NCI-H2196 treated with DMSO at 0.1 percent for 48 hours (cell line): ENCODE measurements at regions not wholly inside any gene's neighbourhood (a gene's known extent, or its start where the extent isn't known, plus 50 kb on each side); places are given as distances from the start of the nearest gene placed in this dataset.
"Not testable (repeated sequence)": the region's sequence is repeated elsewhere in the genome, so short reads cannot be mapped to it uniquely, and the experiment has no call there.

Source experiments
- DNase-seq: peaks from one replicate; lab custom pipeline; 2025; ENCODE audit not compliant: unreplicated experiment; lab: John Stamatoyannopoulos, UW

DNA sequence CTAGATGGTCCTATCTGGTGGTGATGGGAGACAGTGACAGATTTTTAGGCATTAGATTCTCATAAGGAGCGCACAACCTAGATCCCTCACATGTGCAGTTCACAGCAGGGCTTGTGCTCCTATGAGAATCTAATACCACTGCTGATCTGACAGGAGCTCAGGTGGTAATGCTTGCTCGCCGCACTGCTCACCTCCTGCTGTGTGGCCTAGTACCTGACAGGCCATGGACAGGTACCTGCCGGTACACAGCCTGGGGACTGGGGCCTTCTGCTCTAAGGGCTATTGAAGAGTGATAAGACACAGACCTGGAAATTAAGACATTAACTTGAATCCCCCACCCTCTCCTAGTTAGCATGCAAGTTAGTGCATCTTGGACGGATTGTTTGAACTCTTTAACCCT, 64.4 kb downstream of the KLRB1 start:
- not testable (repeated sequence) for DNase-seq

- not testable (repeated sequence) for DNase-seq
These were observed 64.9 kb downstream of the KLRB1 start for GRCh38 chr12:9542827-9543226.

GRCh38 chr12:9515925-9516324, 91.8 kb downstream of the KLRB1 start:
- not testable (repeated sequence) for DNase-seq

DNA sequence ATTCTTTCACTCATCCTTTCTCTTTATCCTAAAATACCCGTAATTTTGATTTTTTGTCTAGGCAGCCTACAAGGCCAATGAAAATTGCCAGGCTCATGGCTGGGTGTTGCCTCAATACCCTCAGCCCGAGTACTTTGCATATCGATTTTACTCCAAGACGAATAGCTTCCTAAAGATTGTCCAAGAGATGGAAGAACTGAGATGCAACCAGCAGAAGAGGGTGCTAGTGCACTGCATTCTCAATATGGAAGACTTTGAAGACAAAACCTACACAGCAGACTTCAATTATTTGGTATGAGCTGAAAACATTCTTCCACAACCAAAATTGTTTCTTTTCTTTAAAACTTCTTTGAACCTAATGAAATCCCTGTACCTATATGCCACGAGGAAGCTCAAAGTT, 95.0 kb downstream of the KLRB1 start:
- not testable (repeated sequence) for DNase-seq

GRCh38 chr12:9510392-9511011, 97.2 kb downstream of the KLRB1 start:
- DNase-seq, result not testable (repeated sequence)

GRCh38 chr12:9509464-9510161, 98.1 kb downstream of the KLRB1 start:
- no peak for DNase-seq

- no peak for DNase-seq
These were observed 101.0 kb downstream of the KLRB1 start for GRCh38 chr12:9506746-9507145.

GRCh38 chr12:9503384-9503783, 104.3 kb downstream of the KLRB1 start:
- not testable (repeated sequence) for DNase-seq

DNA sequence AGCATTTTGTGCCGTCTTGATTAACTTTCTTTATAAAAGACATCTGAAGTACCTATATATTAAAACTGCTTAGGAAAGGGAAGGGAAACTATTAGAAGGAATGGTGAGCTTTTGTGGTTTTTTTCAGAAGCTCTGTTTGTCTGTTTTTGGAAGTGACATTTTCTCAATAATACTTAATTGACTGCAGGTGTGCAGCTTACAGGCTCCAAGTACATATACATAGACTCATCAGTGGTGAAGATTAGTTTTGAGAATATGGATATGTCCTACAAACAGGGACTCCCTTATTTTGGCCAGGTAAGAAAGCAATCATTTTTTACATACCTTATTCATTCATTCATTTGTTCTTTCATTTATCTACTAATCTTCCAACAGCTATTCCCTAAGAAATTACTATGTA, 104.9 kb downstream of the KLRB1 start:
- DNase-seq, result not testable (repeated sequence)

- not testable (repeated sequence) for DNase-seq
These were observed 114.4 kb downstream of the KLRB1 start for GRCh38 chr12:9493325-9493724.

DNA sequence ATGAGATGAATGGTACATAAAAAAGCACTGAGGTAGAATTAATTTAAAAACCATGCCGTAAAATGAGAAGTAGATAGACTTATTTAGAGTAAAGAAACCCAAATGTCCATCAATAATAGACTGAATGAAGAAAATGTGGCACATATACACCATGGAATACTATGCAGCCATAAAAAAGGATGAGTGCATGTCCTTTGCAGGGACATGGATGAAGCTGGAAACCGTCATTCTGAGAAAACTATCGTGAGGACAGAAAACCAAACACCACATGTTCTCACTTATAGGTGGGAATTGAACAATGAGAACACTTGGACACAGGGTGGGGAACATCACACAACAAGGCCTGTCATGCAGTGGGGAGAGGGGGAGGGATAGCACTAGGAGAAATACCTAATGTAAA, 126.4 kb downstream of the KLRB1 start:
- DNase-seq, result not testable (repeated sequence)

DNA sequence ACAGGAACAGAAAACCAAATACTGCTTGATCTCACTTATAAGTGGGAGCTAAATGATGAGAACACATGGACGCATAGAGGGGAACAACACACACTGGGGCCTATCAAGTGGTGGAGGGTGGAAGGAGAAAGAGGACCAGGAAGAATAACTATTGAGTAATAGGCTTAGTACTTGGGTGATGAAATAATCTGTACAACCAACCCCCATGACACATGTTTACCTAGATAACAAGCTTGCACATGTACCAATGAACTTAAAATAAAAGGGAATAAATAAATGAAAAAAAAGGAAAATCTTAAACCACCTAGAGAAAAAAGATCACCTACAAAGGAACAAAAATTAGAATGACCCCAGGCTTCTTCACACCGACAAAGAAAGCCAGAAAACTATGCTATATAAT, 133.5 kb downstream of the KLRB1 start:
- DNase-seq, result not testable (repeated sequence)

- DNase-seq, result not testable (repeated sequence)
These were observed 134.1 kb downstream of the KLRB1 start for GRCh38 chr12:9473638-9474037.

DNA sequence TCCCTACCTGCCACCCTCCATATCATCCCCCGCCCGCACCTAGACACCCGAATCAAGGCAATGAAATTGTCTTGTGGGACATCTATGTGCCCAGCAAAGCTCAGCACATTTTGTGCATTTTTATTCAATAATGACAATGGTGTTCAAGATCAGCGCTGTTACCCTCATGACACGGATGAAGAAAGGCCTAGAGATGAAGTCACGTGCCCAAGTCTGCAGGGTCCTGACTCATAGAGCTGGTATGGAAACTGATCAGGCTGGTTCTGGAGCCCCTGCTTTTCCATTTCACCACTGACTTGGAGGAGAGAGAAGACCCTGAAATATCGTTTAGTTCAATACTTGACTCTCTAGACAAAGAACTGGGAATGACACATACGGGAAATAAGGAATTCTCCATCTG, 136.2 kb downstream of the KLRB1 start:
- not testable (repeated sequence) for DNase-seq

GRCh38 chr12:9470367-9470766, 137.3 kb downstream of the KLRB1 start:
- DNase-seq, result not testable (repeated sequence)

GRCh38 chr12:9469956-9470355, 137.8 kb downstream of the KLRB1 start:
- DNase-seq, result not testable (repeated sequence)

GRCh38 chr12:9469463-9469862, 138.3 kb downstream of the KLRB1 start:
- DNase-seq, result not testable (repeated sequence)

DNA sequence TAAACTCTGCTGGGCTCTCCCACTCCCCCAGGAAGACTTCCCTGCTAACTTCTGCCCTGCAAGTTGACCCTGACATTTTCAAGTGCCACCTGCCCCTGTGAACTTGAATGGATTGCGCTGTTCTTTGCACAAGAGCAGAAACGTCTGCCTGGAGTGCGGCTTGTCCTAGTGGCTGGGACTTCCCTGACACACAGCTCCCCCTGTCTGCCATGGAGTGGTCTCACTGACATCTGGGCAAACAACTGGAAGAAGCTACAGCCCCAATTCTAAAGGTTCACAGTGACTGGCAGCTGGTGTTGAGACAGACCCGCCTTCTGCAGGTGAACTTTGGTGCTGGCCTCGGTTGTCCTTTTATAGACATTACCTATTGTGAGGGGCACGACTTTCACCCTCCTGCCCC, 138.7 kb downstream of the KLRB1 start:
- not testable (repeated sequence) for DNase-seq

DNA sequence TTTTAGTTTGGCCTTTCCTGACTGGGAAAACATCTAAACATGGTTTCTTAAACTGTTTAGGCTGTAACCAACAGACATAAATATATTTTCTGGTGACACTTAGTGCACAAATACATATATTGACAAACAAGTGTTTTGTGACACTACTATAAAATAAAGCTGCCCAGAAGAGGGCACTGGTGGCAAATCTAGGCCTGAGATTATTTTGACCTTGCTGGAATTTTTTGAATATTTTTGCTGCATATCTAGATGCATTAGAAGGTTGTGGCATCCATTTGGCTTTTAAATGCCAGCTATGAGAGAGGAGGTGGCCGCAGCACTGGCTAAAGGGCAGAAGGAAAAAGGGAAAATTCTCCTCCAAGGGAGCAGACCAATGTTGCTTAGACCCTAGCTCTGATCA, 139.6 kb downstream of the KLRB1 start:
- DNase-seq, result not testable (repeated sequence)

DNA sequence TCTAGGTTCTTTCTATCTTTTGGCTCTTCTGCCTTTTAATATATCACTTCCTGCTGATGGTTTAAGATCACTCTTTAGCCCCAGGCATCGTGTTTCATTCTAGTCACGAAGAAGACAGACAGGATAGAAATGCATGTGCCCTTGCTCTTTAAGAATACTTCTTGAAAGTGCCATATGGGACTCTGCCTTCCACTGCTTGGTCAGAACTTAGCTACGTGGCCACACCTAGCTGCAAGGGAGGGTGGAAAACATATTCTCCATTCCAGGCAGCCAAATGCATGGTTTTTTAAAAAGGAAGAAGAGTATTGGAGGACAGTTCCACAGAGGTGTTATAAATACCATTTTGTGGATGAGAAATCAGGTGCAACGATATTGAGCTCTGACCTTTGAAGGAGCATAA, 143.3 kb downstream of the KLRB1 start:
- DNase-seq, result no peak

DNA sequence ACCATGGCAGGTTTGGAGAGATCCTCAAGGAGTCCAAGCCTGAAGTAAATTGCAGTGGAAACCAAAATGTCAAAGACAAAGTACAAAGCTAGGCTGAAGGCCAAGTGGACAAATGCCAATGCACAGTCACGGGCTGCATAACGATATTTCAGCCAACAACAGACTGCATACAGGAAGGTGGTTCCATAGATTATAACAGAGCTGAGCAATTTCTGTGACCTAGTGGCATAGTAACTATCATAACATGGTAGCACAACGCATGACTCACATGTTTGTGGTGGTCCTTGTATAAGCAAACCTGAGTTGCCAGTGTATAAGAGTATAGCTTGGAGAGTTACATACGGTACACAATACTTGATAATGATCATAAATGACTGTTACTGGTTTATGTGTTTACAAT, 152.2 kb downstream of the KLRB1 start:
- DNase-seq, result not testable (repeated sequence)

GRCh38 chr12:9454021-9454420, 153.7 kb downstream of the KLRB1 start:
- DNase-seq, result not testable (repeated sequence)
